ENCODE measurements at regions not wholly inside any gene's neighbourhood (a gene's known extent, or its start where the extent isn't known, plus 50 kb on each side); places are given as distances from the start of the nearest gene placed in this dataset.
"Not testable (repeated sequence)": the region's sequence is repeated elsewhere in the genome, so short reads cannot be mapped to it uniquely, and the experiment has no call there.

DNA sequence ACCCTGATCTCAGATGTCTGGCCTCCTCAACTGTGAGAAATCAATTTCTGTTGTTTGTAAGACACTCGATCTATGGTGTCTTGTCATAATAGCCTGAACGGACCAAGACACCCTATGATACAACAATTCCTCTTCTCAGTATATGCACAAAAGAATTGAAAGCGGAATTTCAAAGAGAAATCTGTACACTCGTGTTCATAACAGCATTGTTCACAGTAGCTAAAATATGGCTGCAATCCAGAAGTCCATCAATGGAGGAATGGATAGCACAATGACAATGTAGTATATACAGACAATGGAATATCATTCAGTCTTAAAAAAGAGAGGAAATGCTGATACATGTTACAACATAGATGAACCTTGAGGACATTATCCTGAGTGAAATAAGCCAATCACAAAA, 354.6 kb downstream of the SFMBT2 start:
- DNase-seq: no peak

- DNase-seq: peak; percentile 12
These were observed 355.9 kb downstream of the SFMBT2 start for GRCh38 chr10:7054915-7055314.

- DNase-seq: no peak
These were observed 357.6 kb downstream of the SFMBT2 start for GRCh38 chr10:7053195-7053594.

DNA sequence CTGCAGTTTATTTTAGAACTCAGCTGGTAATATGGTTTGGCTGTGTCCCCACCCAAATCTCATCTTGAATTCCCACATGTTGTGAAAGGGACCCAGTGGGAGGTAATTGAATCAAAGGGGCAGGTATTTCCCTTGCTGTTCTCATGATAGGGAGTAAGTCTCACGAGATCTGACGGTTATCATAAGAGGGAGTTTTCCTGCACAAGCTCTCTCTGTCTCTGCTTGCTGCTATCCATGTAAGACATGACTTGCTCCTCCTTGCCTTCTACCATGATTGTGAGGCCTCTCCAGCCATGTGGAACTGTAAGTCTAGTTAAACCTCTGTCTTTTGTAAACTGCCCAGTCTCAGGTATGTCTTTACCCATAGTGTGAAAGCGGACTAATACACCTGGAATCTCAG, 360.8 kb downstream of the SFMBT2 start:
- DNase-seq: not testable (repeated sequence)

- DNase-seq: no peak
These were observed 362.8 kb downstream of the SFMBT2 start for GRCh38 chr10:7048061-7048460.

GRCh38 chr10:7046615-7047014, 364.2 kb downstream of the SFMBT2 start:
- DNase-seq: no peak

GRCh38 chr10:7045891-7046599, 364.8 kb downstream of the SFMBT2 start:
- DNase-seq: no peak

GRCh38 chr10:7043055-7043653, 367.7 kb downstream of the SFMBT2 start:
- DNase-seq: no peak

- no peak for DNase-seq
These were observed 368.3 kb downstream of the SFMBT2 start for GRCh38 chr10:7042419-7043054.

DNA sequence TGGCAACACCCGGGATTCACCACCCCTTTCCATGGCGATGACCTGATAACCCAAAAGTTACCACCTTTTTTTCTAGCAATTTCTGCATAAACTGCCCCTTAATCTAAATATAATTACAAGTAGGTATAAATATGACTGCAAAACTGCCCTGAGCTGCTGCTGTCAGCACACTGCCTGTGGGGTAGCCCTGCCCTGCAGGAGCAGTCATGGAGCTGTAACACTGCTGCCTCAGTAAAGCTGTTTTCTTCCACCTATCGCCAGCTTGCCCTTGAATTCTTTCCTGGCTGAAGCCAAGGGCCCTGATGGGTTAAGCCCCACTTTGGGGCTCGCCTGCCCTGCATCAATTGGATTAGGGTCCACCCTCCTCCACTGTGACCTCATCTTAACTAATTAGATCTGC, 368.8 kb downstream of the SFMBT2 start:
- no peak for DNase-seq

DNA sequence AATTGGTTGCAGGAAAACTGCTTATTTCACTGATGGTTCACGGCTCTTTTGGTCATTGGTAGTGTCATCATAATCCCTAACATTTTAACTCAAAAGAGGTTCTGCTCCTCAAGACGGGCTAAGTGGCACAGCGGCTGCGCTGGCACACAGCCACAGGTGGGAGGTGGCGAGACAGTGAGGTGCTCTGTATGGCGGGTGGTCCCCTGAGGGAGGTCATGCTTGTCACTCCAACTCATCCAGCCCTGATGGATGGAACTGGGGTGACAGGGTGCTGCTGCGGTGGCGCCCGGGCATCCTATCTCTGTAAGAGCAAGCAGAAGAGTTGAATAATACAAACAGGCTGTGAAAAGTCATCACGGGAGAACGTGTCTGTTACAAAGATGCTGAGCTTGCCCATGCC, 370.2 kb downstream of the SFMBT2 start:
- DNase-seq: no peak

DNA sequence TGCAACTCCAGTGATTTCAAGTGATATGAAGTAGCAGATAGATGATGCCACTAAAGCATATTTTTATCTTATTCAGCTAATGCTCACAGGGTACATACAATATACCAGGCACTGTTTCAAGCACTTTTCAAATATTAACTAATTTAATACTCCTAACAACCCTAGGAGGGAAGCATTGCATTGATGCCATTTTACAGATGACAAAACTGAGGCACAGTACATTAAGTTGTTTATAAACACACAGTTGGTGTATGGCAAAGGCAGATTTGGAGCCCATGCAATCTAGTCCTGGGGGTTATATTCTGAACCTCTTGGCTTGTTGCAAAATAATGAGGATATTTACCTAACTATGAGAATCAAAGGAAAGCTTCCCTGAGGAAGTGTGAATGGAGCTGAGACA, 371.0 kb downstream of the SFMBT2 start:
- no peak for DNase-seq

DNA sequence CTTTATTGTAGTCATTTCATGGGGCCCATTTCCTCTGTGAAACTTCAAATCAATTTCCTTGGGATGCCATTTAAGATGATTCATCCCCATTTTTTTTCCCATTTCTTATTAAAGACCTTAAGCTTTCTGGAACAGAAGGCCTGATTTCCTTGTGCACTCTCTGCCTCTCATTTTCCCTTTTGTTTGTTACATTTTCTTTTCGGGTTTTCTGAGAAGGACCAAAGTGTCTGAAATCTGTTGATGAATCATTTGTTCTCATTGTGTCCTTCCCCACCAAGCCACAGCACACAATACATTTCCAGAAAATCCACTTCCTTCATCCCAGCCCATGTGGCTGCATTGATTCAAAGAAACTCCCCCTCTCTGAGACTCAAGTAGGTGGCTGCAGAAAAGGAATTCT, 372.4 kb downstream of the SFMBT2 start:
- peak; percentile 4 for DNase-seq

DNA sequence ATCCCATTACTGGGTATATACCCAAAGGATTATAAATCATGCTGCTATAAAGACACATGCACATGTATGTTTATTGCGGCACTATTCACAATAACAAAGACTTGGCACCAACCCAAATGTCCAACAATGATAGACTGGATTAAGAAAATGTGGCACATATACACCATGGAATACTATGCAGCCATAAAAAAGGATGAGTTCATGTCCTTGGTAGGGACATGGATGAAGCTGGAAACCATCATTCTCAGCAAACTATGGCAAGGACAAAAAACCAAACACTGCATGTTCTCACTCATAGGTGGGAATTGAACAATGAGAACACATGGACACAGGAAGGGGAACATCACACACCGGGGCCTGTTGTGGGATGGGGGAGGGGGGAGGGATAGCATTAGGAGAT, 373.4 kb downstream of the SFMBT2 start:
- not testable (repeated sequence) for DNase-seq

- no peak for DNase-seq
These were observed 373.9 kb downstream of the SFMBT2 start for GRCh38 chr10:7036951-7037350.

GRCh38 chr10:7035126-7035761, 375.6 kb downstream of the SFMBT2 start:
- no peak for DNase-seq

- no peak for DNase-seq
These were observed 377.8 kb downstream of the SFMBT2 start for GRCh38 chr10:7033031-7033430.

- no peak for DNase-seq
These were observed 380.5 kb downstream of the SFMBT2 start for GRCh38 chr10:7030134-7030855.

GRCh38 chr10:7029672-7030071, 381.2 kb downstream of the SFMBT2 start:
- DNase-seq: no peak

GRCh38 chr10:7028809-7029166, 382.0 kb downstream of the SFMBT2 start:
- no peak for DNase-seq

DNA sequence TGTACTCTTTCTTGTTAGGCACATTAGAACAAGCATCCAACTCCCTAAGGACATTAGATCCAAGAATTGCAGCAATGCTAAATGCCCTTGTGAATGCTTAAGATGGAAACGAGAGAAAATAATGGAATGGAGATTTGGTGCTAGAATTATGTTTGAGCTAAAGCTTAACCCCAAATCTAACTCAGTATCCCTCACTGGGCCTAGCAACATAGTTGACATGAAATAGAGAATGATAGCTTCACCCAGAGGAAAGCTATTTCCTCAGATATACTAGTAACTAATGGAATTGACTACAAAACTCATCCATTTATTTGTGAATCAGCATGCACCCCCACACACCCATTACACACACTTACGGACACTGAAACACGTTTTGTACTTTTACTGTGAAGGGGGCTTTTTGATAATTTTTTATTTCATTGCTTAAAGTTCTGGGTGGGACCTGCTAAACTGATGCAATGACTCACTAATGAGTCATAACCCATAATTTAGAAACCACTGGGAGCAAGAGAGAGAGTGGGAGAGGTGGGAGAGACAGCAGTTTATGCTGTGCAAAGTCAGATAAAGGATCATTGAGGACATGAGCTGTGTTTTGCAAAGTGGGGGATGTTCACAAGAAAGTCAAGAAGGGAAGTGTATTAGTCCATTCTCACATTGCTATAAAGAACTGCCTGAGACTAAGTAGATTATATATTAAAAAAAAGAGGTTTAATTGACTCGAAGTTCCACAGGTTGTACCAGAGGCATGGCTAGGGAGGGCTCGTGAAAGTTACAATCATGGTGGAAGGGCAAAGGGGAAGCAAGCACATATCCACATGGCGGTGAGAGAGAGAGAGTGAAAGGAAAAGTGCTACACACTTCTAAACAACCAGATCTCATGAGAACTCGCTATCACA, 382.7 kb downstream of the SFMBT2 start:
- DNase-seq: no peak
